Cardiac septum (tissue), 1 donor: ENCODE measurements at regions not wholly inside any gene's neighbourhood (a gene's known extent, or its start where the extent isn't known, plus 50 kb on each side); places are given as distances from the start of the nearest gene placed in this dataset.

ENCODE experiments used
- DNase-seq: peaks from one replicate; pipeline ENCODE4 v3.0.0-alpha.2; 2020; ENCODE audit warnings: low spot score
- intact Hi-C: fragments of 100-400 bp; cut with DNase I; formaldehyde crosslinking; loops from one replicate; pipeline ENCODE4 v1.14.0; 2022
- donor health status: DM: no; HTN: no; CAD: no.

DNA sequence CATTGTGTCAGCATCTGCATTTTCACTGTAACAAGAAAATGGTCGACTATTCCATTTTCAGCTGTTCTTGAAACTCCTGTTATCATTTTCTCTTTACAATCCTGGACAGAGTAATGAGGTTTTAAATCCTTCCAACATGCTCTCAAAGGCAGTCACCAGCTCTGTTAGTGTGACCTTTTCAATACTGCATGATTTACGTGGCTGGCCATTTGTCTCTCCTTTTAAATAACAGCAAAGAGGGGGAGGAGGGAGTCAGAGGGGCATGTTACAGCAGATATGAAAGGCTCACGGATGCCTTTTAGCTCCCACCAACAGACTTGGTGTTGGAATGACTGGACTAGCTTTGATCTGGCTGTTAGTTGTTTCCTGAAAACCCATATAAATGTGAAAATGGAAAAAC, 1251.2 kb downstream of the AACS start:
- intact Hi-C loops = no loop called here
- no peak for DNase-seq

DNA sequence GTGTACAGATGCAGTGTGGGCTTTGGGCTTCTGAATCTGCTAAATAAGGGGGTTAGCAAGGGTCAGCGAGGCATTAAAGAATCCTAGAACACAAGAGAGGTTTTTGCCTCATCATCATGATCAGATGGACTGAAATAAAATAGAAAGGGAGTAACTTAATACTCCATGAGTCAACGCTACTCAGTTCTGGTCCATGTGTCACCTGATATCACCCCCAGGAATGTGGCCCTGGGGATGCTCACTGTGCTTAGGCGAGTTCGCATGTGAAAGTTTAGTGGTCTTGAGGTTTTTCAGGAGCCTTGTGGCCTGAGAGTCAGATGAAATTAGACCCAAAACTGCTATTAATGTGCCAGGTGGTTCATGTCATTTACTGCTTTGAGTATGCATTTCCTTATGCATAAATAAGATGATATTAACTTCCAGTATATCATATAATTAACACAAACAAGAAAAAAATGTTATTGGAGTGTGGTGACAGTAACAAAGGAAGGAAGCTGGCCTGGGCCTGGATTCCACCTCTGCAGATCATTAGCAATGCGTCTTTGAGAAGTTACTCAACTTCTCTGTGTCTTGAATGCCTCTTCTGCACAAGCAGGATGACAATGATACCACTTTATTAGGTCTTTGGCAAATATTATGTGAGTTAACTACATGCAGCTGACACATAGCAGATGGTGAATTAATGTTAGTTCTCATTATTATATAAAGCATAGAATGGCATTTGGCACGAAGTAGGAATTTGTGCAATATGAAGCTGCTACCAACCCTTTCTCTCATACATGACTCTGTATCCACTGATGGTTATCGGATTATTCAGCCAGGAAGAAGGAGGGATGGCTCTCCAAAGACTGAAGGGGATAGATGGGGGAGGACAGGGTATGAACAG, 1272.6 kb downstream of the AACS start:
- intact Hi-C loops = no loop called here
- no peak for DNase-seq

DNA sequence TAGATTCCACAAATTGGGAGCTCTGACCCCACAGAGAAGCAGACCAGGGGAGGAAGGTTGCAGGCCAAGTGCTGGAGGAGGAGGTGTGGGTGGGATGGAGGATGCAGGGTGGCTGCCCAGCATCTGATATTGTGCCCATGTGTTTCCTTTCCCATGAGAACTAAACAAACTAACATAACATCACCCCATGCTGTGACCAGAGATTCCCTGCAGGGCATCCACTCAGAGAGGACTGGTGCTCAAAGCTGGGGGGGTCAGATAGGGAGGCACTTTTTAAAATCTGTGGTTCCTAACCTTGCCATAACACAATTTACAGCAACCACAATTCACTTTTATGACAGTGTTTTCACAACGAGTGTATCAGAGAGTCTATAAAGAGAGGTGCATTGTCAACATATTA, 1277.6 kb downstream of the AACS start:
- intact Hi-C loops = no loop called here
- DNase-seq = no peak

DNA sequence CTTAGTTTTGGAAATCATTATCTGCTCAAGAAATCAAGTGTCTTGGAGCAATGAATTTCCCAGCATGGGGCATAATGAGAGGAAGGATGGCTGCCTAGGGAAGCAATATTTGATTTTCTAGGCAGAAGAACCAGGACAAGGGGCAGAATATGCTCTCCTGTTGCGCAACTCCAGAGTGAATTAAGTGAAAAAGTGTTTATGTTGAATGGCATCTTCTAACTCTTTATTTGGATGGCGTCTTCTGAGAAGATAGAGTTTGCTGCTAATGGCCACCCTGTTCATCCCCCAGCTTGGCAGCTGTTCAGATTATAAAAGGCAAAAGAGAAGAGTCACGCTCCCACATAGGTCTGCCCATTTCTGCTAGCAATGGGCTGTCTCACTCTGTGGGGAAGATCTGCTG, 1278.1 kb downstream of the AACS start:
- intact Hi-C loops = no loop called here
- no peak for DNase-seq

DNA sequence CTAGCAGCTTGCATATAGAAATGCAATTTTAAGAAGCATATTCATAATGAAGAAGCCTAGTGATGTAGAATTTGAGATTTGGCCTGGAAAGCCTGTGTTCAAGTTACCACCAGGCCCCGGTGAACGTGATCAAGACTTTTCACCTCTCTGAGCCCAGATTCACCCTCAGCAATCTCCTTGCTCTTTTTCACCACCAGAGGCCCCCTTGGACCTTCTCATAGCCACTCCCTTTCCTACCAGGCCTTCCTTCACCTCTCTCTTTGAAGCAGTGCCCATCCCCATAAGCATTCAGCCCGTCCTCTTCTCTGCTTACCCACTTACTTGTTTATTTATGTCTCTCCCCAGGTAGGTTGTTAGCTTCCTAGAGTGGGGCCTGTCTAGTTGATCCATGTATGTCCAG, 1280.9 kb downstream of the AACS start:
- intact Hi-C loops = no loop called here
- no peak for DNase-seq

DNA sequence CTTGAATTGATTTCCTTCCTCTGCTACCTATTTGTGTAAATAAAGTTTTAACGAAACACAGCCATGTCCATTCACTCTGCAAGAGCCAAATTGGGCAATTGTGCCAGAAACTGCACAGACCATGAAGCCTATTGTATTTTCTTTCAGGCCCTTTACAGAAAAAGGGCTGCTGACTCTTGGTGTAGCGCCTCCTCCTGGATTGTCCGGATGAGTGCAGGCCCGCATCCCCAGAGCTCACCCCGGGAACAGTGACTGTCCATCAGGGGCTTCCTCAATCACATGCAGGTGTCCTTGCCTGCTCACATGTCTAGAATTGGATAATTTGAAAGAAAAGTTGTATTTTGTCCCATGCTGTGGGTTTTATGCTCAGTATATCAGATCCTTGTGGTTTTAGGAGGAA, 1282.2 kb downstream of the AACS start:
- no peak for DNase-seq

DNA sequence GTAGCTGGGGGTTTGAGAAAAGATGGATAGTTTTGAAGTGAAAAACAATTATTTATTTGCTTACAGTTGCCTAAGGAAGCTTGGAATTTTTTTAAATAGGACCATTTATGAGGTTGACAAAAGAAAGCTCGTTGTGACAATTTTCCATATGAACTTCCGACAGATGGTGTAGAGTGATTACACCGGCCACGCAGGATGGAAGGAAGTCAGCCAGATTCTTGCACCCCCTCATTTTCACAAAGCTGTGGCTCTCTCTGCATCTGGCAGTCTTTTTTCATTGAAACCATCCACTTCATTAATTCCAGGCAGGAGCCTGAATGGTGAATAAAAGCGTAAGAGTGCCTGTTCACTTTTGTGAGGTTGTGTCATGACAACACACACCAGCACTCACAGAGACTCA, 1284.1 kb downstream of the AACS start:
- DNase-seq = no peak
- intact Hi-C loops = no loop called here

More for the DNA sequence above, 1282.2 kb downstream of the AACS start:
- intact Hi-C loops = no loop called here

DNA sequence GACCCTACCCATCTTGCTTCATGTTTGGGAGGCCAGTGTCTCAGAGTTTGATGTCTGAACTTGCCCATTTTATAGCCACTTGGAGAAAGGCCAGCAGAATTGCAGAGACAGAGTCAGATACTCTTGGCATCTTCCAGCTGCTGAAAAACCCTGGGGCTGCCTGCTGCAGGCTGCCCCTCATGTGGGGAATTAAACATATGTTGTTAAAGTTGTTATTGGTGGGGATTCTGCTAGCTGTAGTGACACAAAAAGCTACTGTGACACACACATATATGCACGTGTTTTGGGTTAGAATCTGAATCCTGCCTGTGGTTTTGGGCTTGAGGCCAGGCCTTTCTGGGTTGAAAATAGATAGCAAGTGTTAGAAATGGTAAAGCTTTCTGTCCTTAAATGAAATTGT, 1288.4 kb downstream of the AACS start:
- intact Hi-C loops = no loop called here
- DNase-seq = no peak

DNA sequence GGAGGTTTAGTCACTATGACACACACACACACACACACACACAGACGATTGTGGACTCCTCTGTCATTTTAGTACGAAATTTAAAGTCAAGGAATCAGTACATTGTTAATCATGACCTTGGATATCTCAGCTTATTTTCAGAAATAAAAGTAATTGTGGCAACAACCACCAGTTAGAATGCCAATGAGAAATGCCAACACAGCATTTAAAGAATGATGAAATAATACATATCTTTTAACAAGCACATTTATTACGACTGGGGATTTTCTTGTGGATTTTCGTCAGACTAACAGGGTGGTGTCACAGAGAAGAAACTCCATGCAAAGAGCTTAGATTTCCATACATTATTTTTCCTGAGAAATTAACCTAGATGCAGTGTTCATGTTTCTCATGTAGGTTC, 1289.4 kb downstream of the AACS start:
- intact Hi-C loops = no loop called here
- DNase-seq = no peak

DNA sequence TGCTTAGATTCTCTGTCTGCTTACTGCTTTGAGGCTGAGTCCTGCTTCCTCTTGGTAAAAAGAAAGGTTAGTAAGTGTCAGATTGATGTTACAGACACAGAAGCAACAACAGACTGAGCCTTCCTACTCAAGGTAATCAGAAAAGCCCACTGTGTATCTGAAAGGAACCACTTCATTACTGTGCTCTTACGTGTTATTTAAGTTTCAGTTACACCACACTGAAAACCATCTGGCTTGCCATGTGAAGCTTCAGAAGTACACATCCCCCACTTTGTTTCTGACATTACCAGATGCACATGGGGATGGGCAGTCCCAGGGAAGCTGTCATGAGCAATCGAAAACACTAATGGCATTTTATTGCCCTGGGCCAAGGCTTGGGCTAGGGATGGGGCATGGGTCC, 1290.1 kb downstream of the AACS start:
- no peak for DNase-seq
- intact Hi-C loops = no loop called here

DNA sequence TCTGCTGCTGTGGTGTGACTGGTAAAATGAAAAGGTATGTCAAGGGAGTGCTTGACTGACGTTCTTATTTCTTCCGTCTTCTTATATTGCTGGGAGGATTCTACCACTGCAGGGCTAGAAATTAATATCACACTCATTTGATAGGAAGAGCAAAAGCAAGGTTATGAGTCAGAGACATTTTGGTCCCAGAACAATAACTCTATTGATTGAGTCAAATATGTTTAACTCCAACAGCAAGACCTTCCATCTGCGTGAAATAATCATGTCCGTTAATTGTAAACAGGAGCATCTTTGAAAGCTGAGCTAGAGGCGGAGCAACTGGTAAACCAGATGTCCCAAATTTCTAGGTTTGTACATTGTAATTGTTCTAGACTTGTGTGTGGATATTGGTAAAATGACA, 1293.6 kb downstream of the AACS start:
- intact Hi-C loops = no loop called here
- DNase-seq = no peak

DNA sequence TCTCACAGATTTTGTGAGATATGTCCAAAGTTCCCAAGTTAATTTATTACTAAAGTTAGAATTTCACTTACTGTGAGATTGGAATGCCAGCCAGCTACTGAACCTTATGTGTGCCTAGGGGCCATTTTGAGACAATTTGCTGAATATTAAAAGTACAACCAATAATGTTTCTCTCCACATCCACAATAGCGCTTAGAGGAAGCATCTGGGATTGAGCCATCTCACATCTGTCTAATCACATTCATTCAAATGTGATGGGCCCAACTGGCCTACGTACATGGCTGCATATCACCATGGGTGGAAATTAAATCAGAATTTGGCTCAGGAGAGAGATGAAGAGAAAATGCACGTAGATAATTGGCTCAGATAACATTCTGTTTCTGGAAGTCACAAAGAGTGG, 1294.0 kb downstream of the AACS start:
- DNase-seq = no peak
- intact Hi-C loops = no loop called here

DNA sequence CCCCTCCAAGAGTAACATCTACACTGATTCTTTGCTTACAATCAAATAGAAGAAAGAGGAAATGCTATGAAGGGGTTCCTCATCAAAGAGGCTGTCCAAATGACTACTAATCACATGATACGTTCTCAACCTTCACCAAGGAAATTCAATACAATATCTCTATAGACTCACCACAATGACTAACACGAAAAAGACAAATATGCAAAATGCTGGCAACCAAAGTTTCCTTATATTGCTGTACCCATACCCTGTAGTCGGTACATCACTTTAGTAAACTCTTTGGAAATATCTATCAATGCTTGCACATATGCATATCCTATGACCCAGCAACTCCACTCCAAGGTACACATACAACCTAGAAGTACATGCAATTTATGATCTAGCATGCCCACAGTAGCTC, 1296.6 kb downstream of the AACS start:
- DNase-seq = no peak
- intact Hi-C loops = no loop called here

DNA sequence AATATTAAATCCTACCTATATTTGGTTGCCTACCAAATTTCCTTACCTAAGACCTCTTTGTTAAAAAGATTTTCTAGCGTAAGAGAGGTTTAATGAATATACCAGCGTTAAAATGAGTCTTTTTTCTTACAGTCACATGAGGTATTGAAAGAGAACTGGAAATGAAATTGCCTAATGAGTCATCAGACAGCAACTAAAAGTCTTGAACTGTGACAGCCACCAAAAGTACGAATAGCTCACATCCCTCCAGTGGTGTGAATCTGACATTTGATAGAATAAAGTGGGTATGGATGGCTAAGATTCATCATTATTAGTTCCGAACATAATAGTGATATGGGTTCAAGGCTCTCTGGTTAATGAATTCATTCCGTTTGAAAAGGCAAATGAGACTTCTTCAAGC, 1297.3 kb downstream of the AACS start:
- no peak for DNase-seq
- intact Hi-C loops = no loop called here

DNA sequence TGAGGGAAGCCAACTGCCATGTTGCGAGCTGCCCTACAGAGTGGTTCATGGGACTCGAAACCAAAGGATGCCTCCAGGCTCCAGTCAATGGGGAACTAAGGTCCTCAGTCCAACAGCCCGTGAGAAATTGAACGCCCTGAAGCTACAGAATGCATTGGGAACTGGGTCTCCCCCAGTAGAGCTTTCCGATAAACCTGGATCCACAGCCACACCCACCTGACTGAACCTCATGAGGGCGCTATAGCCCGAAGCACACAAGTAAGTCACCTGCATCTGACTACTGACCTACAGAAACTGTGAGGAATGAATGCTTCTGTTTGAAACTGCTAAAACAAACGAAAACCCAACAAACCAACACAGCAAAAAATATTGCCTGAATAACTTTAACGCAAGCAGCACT, 1297.7 kb downstream of the AACS start:
- intact Hi-C loops = no loop called here
- no peak for DNase-seq

DNA sequence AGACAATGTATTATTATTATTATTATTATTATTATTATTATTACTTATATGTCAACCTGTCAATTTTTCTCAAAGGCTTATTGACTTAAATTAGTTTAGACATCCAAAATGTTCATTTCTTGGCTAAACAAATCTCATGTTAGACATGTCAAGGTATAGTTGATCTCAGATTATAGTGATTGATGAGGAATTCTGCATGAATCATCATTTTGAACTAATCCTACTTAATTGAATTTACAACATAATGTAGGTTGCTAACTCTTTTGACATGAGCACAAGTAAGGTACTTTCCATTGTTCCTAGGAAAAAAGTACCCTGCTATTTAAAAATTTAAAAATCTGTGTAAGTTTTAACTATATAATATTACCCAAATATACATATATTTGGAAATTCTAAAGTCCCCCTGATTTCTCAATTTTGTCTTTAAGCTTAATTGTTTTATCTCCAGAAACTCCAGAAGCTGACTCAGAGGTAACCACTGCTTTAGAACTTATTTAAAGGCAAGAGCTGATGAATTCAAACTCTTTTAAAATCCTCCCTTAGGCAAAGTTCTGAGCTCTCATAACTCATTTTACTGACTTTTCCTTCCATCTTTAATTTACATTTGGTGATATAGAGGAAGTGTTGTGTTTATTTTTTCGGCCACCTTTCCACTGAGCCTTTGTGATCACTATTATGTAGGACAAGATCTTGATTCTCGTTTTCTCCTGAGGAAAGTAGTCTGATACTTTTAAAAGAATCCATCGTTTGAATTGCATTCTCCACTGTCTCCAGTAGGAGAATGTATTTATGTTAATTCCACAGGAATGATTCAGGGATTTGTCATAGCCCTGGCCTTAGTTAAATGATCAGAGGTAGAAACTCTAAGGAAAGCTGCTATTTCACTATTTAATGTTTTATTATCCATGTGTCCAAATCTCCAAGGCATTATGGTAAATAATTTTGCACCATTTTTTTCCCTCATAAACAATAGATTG, 1304.5 kb downstream of the AACS start:
- intact Hi-C loops = no loop called here
- DNase-seq = no peak

DNA sequence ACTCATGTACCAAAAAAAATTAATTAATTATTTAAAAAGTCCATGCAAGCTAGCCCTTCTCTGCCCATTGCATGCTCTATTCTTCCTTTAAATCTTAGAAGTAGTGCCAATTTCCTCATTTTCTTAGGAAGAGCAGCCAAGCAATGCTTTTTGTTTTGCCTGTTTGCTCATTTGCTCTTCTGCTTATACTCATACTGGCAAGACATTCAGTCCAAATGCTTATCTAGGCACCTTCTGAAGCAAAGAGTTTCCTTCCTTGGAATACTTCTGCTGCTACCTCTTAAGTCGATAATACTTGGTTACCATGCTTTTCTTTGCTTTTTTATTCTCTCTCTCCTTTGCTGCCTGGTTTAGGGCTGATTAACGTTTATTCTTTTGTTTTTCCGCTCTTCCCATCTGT, 1318.3 kb downstream of the AACS start:
- intact Hi-C loops = no loop called here
- DNase-seq = no peak

DNA sequence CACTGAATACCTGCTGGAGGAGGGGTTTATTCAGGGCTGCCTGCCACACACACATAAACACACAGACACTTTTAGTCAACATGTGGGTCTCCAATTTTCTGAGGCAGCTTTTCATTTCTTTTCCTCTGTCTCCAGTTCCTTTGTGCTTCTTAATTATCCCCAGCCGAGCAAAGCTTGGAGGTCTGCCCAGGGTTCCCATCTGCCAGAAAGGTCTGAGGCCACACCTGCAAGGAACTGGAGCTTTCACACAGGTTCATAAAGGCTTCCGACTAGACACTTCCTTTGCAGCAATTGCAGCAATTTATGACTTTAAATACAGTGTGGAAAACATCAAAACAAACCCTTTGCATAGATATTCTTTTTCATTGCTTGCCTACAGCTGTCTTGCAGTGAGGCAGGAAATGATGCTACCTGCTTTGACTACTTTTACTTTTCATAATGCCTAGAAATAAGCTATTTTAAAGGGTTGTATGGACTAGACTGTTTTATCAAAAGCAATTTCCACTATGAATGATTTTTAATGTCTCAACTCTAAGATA, 1318.9 kb downstream of the AACS start:
- intact Hi-C loops = no loop called here
- no peak for DNase-seq

DNA sequence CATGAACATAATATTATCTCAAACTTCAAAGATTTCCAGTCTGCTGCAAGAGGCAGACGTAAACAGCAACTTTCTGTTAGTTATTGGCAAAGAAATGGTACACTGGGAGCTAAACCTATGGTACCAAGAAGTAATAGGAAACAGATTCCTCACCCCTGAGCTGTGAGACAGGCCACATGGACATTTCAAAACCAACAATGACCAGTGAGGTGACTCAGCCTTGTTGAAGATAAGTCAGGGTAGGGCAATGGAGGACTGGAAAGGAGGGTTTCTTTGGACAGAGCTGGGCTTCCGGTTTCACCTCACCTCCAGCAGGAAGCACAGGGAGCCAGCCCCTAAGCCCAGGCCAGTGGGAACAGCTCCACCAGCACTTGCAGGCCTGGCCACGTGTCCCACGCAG, 1320.5 kb downstream of the AACS start:
- no peak for DNase-seq
- intact Hi-C loops = no loop called here

DNA sequence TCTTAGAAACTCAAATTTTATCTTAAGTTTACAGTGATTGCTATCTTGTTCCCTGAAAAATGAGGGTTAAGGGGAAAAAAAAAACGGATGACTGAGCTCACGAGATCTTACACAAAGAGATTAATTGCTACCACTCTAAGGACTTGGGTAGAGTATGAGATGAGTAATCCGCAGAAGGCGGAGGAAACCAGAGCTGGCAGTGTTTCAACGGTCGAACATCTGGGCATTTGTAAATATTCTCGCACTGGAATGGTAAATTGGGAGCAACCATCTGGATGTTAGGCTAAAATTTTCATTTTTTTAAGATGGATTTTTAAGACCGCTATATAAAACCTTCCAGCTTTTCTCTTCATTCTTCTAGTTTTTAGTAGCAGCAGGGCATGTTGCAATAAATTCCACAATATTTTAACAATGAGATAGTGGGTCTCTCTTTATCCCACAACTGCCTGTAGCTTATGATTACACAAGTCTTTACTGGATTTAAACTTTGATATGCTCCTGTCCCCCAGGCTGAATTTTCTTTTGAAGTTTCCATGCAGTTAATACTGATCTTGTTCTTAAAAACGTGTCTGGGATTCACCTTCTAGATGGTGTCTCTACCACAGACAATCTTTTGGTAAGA, 1324.1 kb downstream of the AACS start:
- intact Hi-C loops = no loop called here
- DNase-seq = no peak
